RWPE2 (cell line): ENCODE measurements at regions not wholly inside any gene's neighbourhood (a gene's known extent, or its start where the extent isn't known, plus 50 kb on each side); places are given as distances from the start of the nearest gene placed in this dataset.

Experiments
- ATAC-seq: fragments of 200-7000 bp; cut with Tn5 transposase; 3 replicates; pipeline ENCODE4 v1.9.1; 2021; ENCODE audit warnings: low read depth
- DNase-seq: peaks from one replicate; pipeline ENCODE4 v3.0.0-alpha.2; 2020; ENCODE audit warnings: low spot score
- H3K27ac ChIP-seq: fragments of 450-650 bp; 2 replicates; pipeline ENCODE4 v1.5.1; 2017; ENCODE audit warnings: mild to moderate bottlenecking; ENCODE audit not compliant: poor library complexity, severe bottlenecking
- H3K27me3 ChIP-seq: fragments of 250-450 bp; sonication (Bioruptor Pico); 2 replicates; pipeline ENCODE4 v1.5.1; 2021; ENCODE audit warnings: mild to moderate bottlenecking, moderate library complexity; ENCODE audit not compliant: insufficient read depth, poor library complexity, severe bottlenecking
- H3K36me3 ChIP-seq: fragments of 250-450 bp; sonication (Bioruptor Pico); 2 replicates; pipeline ENCODE4 v1.5.1; 2020; ENCODE audit warnings: low read depth, mild to moderate bottlenecking, moderate library complexity
- H3K4me1 ChIP-seq: fragments of 250-450 bp; sonication (Bioruptor Pico); 2 replicates; pipeline ENCODE4 v1.5.1; 2021; ENCODE audit warnings: mild to moderate bottlenecking, moderate library complexity; ENCODE audit not compliant: insufficient read depth, poor library complexity, severe bottlenecking
- H3K4me3 ChIP-seq: fragments of 250-450 bp; sonication (Bioruptor Pico); 2 replicates; pipeline ENCODE4 v1.5.1; 2021; ENCODE audit warnings: mild to moderate bottlenecking, moderate library complexity; ENCODE audit not compliant: severe bottlenecking
- H3K9me3 ChIP-seq: fragments of 250-450 bp; sonication (Bioruptor Pico); 2 replicates; pipeline ENCODE4 v1.5.1; 2021; ENCODE audit warnings: mild to moderate bottlenecking, moderate library complexity; ENCODE audit not compliant: severe bottlenecking
- CTCF ChIP-seq: fragments of 450-650 bp; IDR thresholded peaks from one replicate; pipeline ENCODE4 v1.5.1; 2017; ENCODE audit warnings: mild to moderate bottlenecking, moderate library complexity; ENCODE audit not compliant: poor library complexity, severe bottlenecking

- DNase-seq (no peak), ATAC-seq (no peak)
- Histone ChIP-seq H3K36me3 (no peaks in the 10 kb centered on the region), H3K9me3 (no peaks in the 10 kb centered on the region), H3K27ac (no peak overlapping the region), H3K4me1 (no peaks in the 10 kb centered on the region), H3K4me3 (no peak overlapping the region), H3K27me3 (peaks cover 6% of the 10 kb centered on the region)
- TF ChIP-seq CTCF = no peak
Observed at GRCh38 chr11:20311444-20311843, 52.1 kb upstream of the HTATIP2 start.

GRCh38 chr11:20310596-20311394 is 52.7 kb upstream of the HTATIP2 start:
- no peaks in the 10 kb centered on the region for H3K9me3 ChIP-seq
- no peak overlapping the region for H3K27ac ChIP-seq
- H3K4me3 ChIP-seq = no peak overlapping the region
- no peaks in the 10 kb centered on the region for H3K4me1 ChIP-seq
- TF ChIP-seq CTCF = no peak
- no peaks in the 10 kb centered on the region for H3K36me3 ChIP-seq
- H3K27me3 ChIP-seq = peaks cover 6% of the 10 kb centered on the region
- ATAC-seq = no peak
- no peak for DNase-seq

- Histone ChIP-seq H3K4me1 (no peaks in the 10 kb centered on the region), H3K9me3 (no peaks in the 10 kb centered on the region), H3K27me3 (peaks cover 6% of the 10 kb centered on the region), H3K27ac (no peak overlapping the region), H3K4me3 (no peak overlapping the region), H3K36me3 (no peaks in the 10 kb centered on the region)
- ATAC-seq (no peak), DNase-seq (no peak)
- TF ChIP-seq CTCF = no peak
Observed at GRCh38 chr11:20310137-20310536, 53.4 kb upstream of the HTATIP2 start.

- Histone ChIP-seq H3K4me1 (no peaks in the 10 kb centered on the region), H3K27me3 (peaks cover 6% of the 10 kb centered on the region), H3K9me3 (no peaks in the 10 kb centered on the region), H3K4me3 (no peak overlapping the region), H3K27ac (no peak overlapping the region), H3K36me3 (no peaks in the 10 kb centered on the region)
- TF ChIP-seq CTCF = no peak
- DNase-seq (no peak), ATAC-seq (no peak)
Observed at GRCh38 chr11:20309231-20310025, 54.1 kb upstream of the HTATIP2 start.
